ENCODE measurements at regions not wholly inside any gene's neighbourhood (a gene's known extent, or its start where the extent isn't known, plus 50 kb on each side); places are given as distances from the start of the nearest gene placed in this dataset.

- TF ChIP-seq CTCF (conservative IDR thresholded peaks at IDR 0.05; ENCODE audit: low read depth, low read length), result no peak
- TF ChIP-seq EZH2 (IDR thresholded peaks at IDR 0.05; ENCODE audit: low read length, unreplicated experiment), result no peak
Observed at GRCh38 chr11:11782532-11783110, 59.2 kb upstream of the USP47 start.
